Tibial artery (tissue), 4 donors: ENCODE measurements at regions not wholly inside any gene's neighbourhood (a gene's known extent, or its start where the extent isn't known, plus 50 kb on each side); places are given as distances from the start of the nearest gene placed in this dataset.
"Not testable (repeated sequence)": the region's sequence is repeated elsewhere in the genome, so short reads cannot be mapped to it uniquely, and the experiment has no call there.

Experiments
- DNase-seq, 2 donors: peaks; one replicate each; pipeline ENCODE4 v3.0.0-alpha.2; 2019
- H3K27ac ChIP-seq, 2 donors: fragments of 200-600 bp; sonication (generic) in 1 of 2; 1 replicate in 1 of 2; 2 replicates in 1 of 2; pipeline ENCODE4 v1.5.1; 2018 to 2019; ENCODE audit warnings: mild to moderate bottlenecking in 1 of 2
- H3K27me3 ChIP-seq, 2 donors: fragments of 200-600 bp; sonication (generic) in 1 of 2; one replicate each; pipeline versions ENCODE4 v1.5.1 to v1.6.0; 2016 to 2019
- H3K36me3 ChIP-seq, 3 donors: fragments of 200-600 bp; sonication (generic) in 2 of 3; one replicate each; pipeline ENCODE4 v1.5.1; 2016 to 2019; ENCODE audit warnings: mild to moderate bottlenecking in 2 of 3
- H3K4me1 ChIP-seq, 4 donors: fragments of 200-600 bp; sonication (generic) in 2 of 4; 1 replicate in 3 of 4; 2 replicates in 1 of 4; pipeline ENCODE4 v1.5.1; 2016 to 2019
- H3K4me3 ChIP-seq, 2 donors: fragments of 200-600 bp; sonication (generic) in 1 of 2; 1 replicate in 1 of 2; 2 replicates in 1 of 2; pipeline ENCODE4 v1.5.1; 2018 to 2019; ENCODE audit warnings: mild to moderate bottlenecking in 2 of 2
- H3K9me3 ChIP-seq, 3 donors: fragments of 200-600 bp; sonication (generic) in 1 of 3; one replicate each; pipeline ENCODE4 v1.5.1; 2016 to 2019
- intact Hi-C: fragments of 100-400 bp; cut with DNase I; formaldehyde crosslinking; loops from one replicate; pipeline ENCODE4 v1.15.0; 2023; ENCODE audit warnings: low total_unique reads
- TF ChIP-seq, protein P1 (sequence below), 2 experiments: fragments of 200-600 bp in 1 of 2; fragments of 450-650 bp in 1 of 2; IDR thresholded peaks; one replicate each; pipeline ENCODE4 v1.5.1; 2017 to 2019; ENCODE audit warnings: antibody characterized with exemption in 2 of 2, mild to moderate bottlenecking in 1 of 2, moderate library complexity in 1 of 2

DNA sequence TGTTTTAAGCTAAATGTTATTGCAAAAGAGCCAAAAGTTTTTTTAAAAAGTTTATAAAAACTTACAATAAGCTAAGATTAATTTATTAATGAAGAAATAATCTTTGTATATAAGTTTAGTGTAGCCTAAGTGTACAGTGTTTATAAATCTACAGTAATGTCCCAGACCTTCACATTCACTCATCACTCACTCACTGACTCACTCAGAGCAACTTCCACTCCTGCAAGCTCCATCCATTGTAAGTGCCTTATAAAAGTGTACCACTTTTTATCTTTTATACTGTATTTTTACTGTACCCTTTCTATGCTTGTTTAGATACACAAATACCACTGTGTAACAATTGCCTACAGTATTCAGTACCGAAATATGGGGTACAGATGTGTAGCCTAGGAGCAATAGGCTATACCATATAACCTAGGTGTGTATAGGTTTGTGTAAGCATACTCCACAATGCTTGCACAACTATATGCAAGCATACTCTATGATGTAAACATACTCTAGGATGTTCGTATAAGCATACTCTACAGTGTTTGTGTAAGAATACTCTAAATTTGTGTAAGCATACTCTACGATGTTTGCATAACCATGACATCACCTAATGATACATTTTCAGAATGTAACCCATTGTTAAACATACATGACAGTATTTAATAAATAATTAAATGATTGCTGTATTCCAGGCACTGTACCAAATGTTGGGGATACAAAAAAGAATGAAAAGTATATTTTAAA, 953.0 kb downstream of the KCNA4 start:
- no peak for DNase-seq
- H3K9me3 ChIP-seq: no peaks in the 10 kb centered on the region
- H3K4me1 ChIP-seq: no peaks in the 10 kb centered on the region
- TF ChIP-seq, protein P1, sequence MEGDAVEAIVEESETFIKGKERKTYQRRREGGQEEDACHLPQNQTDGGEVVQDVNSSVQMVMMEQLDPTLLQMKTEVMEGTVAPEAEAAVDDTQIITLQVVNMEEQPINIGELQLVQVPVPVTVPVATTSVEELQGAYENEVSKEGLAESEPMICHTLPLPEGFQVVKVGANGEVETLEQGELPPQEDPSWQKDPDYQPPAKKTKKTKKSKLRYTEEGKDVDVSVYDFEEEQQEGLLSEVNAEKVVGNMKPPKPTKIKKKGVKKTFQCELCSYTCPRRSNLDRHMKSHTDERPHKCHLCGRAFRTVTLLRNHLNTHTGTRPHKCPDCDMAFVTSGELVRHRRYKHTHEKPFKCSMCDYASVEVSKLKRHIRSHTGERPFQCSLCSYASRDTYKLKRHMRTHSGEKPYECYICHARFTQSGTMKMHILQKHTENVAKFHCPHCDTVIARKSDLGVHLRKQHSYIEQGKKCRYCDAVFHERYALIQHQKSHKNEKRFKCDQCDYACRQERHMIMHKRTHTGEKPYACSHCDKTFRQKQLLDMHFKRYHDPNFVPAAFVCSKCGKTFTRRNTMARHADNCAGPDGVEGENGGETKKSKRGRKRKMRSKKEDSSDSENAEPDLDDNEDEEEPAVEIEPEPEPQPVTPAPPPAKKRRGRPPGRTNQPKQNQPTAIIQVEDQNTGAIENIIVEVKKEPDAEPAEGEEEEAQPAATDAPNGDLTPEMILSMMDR (IDR thresholded peaks at IDR 0.05): no peak
- H3K27me3 ChIP-seq: no peaks in the 10 kb centered on the region
- intact Hi-C loops: no loop called here
- H3K27ac ChIP-seq: no peak overlapping the region
- no peak overlapping the region for H3K4me3 ChIP-seq
- H3K36me3 ChIP-seq: no peaks in the 10 kb centered on the region

DNA sequence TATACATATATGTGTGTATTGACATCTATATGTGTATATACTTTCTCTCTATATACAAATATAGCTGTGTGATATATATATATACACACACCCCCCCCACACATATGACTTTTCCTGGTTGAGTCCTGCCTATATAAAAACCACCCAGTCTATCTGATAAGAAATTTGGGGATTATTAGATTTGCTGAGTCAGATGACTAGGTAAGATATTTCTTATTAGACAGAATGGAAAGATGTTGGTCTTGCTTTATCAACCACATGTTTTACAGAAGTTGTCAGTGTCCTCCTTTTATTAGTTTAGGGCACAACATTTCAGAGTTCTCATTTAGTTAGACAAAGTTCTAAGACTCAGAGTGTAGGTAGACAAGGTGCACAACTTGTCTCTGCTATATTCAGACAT, 953.3 kb downstream of the METTL15 start:
- intact Hi-C loops: no loop called here
- H3K4me3 ChIP-seq: no peak overlapping the region
- H3K27me3 ChIP-seq: no peaks in the 10 kb centered on the region
- TF ChIP-seq, protein P1 (IDR thresholded peaks at IDR 0.05): no peak
- DNase-seq: no peak
- peaks cover 0 to 2% (median 0%) of the 10 kb centered on the region in 3 donors for H3K9me3 ChIP-seq
- no peaks in the 10 kb centered on the region for H3K4me1 ChIP-seq
- H3K27ac ChIP-seq: no peak overlapping the region
- no peaks in the 10 kb centered on the region for H3K36me3 ChIP-seq

DNA sequence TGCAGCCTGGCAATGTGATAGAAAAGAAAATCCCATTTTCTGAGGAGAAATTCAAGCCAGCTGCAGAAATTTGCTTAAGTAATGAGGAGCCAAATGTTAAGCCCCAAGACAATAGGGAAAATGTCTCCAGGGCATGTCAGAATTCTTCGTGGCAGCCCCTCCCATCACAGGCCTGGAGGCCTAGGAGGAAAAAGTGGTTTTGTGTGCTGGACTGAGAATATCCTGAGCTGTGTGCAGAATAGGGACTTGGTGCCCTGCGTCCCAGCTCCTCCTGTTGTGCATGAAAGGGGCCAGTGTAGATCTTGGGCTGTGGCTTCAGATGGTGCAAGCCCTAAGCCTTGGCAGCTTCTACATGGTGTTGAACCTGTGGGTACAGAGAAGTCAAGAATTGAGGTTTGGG, 948.3 kb downstream of the METTL15 start:
- intact Hi-C loops, H3K4me3 ChIP-seq, H3K4me1 ChIP-seq, H3K9me3 ChIP-seq, H3K27ac ChIP-seq, H3K27me3 ChIP-seq, H3K36me3 ChIP-seq, DNase-seq: not testable (repeated sequence)

DNA sequence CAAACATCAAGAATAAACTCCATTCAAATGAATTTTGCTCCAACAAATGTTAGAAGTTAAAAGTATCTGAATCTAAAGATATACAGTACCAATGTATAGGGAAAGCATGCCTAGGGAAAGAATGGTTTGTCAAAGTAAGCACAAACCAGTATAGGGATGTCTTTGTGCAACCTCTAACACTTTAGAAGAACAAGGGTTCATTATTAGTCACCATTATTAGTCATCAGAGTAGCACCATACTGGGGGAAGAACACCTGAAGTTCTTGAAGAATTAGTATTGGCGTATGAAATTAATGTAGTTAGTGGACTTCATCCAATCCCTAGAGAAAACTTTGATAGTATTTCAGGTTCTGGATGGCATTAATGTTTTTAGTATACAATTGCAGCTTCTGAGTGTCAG, 943.7 kb downstream of the METTL15 start:
- no peak for DNase-seq
- no peaks in the 10 kb centered on the region for H3K4me1 ChIP-seq
- H3K27ac ChIP-seq: no peak overlapping the region
- H3K4me3 ChIP-seq: no peak overlapping the region
- TF ChIP-seq, protein P1 (IDR thresholded peaks at IDR 0.05): no peak
- H3K27me3 ChIP-seq: no peaks in the 10 kb centered on the region
- peaks cover 0 to 4% (median 0%) of the 10 kb centered on the region in 3 donors for H3K9me3 ChIP-seq
- H3K36me3 ChIP-seq: no peaks in the 10 kb centered on the region
- intact Hi-C loops: no loop called here

DNA sequence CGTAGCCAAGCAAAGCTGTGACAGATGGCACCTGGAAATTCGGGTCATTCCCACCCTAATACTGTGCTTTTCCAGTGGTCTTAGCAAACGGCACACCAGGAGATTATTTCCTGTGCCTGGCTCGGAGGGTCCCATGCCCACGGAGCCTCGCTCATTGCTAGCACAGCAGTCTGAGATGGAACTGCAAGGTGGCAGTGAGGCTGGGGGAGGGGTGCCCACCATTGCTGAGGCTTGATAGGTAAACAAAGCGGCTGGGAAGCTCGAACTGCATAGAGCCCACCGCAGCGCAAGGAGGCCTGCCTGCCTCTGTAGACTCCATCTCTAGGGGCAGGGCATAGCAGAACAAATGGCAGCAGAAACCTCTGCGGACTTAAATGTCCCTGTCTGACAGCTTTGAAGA, 942.8 kb downstream of the METTL15 start:
- H3K4me1 ChIP-seq, H3K36me3 ChIP-seq, H3K9me3 ChIP-seq, intact Hi-C loops, H3K27ac ChIP-seq, H3K27me3 ChIP-seq, H3K4me3 ChIP-seq, DNase-seq: not testable (repeated sequence)

DNA sequence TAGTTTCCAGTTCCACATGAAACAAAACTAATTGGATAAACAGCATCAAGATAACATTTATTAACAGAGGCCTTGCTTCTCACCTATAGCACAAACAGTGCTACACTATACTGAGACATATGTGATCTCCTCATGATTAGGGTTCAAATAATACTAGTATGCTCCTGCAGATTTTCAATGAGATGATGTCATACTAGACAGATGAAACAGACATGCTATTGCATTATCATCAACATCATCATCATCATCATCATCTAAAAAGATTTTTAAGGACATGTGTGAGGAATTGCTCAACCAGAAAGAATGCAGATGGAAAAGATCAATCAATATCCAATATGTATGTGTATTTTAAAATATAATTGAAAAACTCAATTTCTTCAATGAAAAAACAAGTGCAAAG, 932.3 kb downstream of the METTL15 start:
- Histone ChIP-seq H3K36me3 (no peaks in the 10 kb centered on the region), H3K27ac (no peak overlapping the region), H3K9me3 (no peaks in the 10 kb centered on the region), H3K4me1 (no peaks in the 10 kb centered on the region), H3K4me3 (no peak overlapping the region), H3K27me3 (no peaks in the 10 kb centered on the region)
- DNase-seq: no peak
- intact Hi-C loops: no loop called here
- TF ChIP-seq, protein P1 (IDR thresholded peaks at IDR 0.05): no peak
